Activated naive CD4-positive, alpha-beta T cell treated with anti-CD3 and anti-CD28 coated beads, Interleukin-2, amount 50 U/mL, for 72 hours (primary cell): ENCODE measurements at regions not wholly inside any gene's neighbourhood (a gene's known extent, or its start where the extent isn't known, plus 50 kb on each side); places are given as distances from the start of the nearest gene placed in this dataset.
"Not testable (repeated sequence)": the region's sequence is repeated elsewhere in the genome, so short reads cannot be mapped to it uniquely, and the experiment has no call there.

Source experiments
- ATAC-seq, 2 donors: fragments of 150-1000 bp; cut with Tn5 transposase; 2 replicates each; pipeline ENCODE4 v1.10.0; 2021; ENCODE audit warnings: mild to moderate bottlenecking in 2 of 2, moderate library complexity in 2 of 2
- DNase-seq, 2 donors: peaks; one replicate each; pipeline ENCODE4 v3.0.0; 2021 to 2022; ENCODE audit warnings: low spot score in 2 of 2
- H3K27ac Mint-ChIP-seq, 2 donors: one replicate each; pipeline ENCODE4 v1.8.0; 2022; ENCODE audit warnings: mild to moderate bottlenecking in 2 of 2, mixed read lengths in 2 of 2
- H3K36me3 Mint-ChIP-seq, 2 donors: one replicate each; pipeline ENCODE4 v1.8.0; 2022; ENCODE audit warnings: mixed read lengths in 2 of 2
- H3K9me3 Mint-ChIP-seq, 2 donors: one replicate each; pipeline ENCODE4 v1.8.0; 2022; ENCODE audit warnings: mixed read lengths in 2 of 2

GRCh38 chr4:189602827-189603226 lies 337.8 kb upstream of the FRG1 start:
- not testable (repeated sequence) for H3K36me3 Mint-ChIP-seq, DNase-seq, H3K9me3 Mint-ChIP-seq, H3K27ac Mint-ChIP-seq, ATAC-seq

- not testable (repeated sequence) for DNase-seq, H3K27ac Mint-ChIP-seq, ATAC-seq, H3K9me3 Mint-ChIP-seq, H3K36me3 Mint-ChIP-seq
Measured at GRCh38 chr4:189610571-189610970, 330.1 kb upstream of the FRG1 start.

- H3K36me3 Mint-ChIP-seq: peaks cover 0 to 6% of the 10 kb centered on the region in 2 donors
- DNase-seq: no peak
- ATAC-seq: no peak
- H3K9me3 Mint-ChIP-seq: peaks cover 3 to 9% of the 10 kb centered on the region in 2 donors
- no peak overlapping the region for H3K27ac Mint-ChIP-seq
Measured at GRCh38 chr4:189613207-189613606, 327.5 kb upstream of the FRG1 start.

GRCh38 chr4:189615217-189615663 lies 325.4 kb upstream of the FRG1 start:
- DNase-seq: no peak
- Mint-ChIP-seq H3K36me3 (peaks cover 0 to 6% of the 10 kb centered on the region in 2 donors), H3K9me3 (peaks cover 3 to 9% of the 10 kb centered on the region in 2 donors), H3K27ac (no peak overlapping the region)
- no peak for ATAC-seq

GRCh38 chr4:189617741-189618140 lies 322.9 kb upstream of the FRG1 start:
- not testable (repeated sequence) for ATAC-seq, H3K9me3 Mint-ChIP-seq, H3K27ac Mint-ChIP-seq, H3K36me3 Mint-ChIP-seq, DNase-seq

- DNase-seq, H3K27ac Mint-ChIP-seq, H3K9me3 Mint-ChIP-seq, H3K36me3 Mint-ChIP-seq, ATAC-seq: not testable (repeated sequence)
Measured at GRCh38 chr4:189619441-189620250, 321.0 kb upstream of the FRG1 start.

GRCh38 chr4:189622574-189622973 lies 318.1 kb upstream of the FRG1 start:
- ATAC-seq: peak in 1 of 2 donors; percentile 63
- DNase-seq, H3K36me3 Mint-ChIP-seq, H3K27ac Mint-ChIP-seq, H3K9me3 Mint-ChIP-seq: not testable (repeated sequence)

GRCh38 chr4:189627041-189627440 lies 313.6 kb upstream of the FRG1 start:
- DNase-seq, H3K36me3 Mint-ChIP-seq, ATAC-seq, H3K9me3 Mint-ChIP-seq, H3K27ac Mint-ChIP-seq: not testable (repeated sequence)

GRCh38 chr4:189629733-189630132 lies 310.9 kb upstream of the FRG1 start:
- H3K9me3 Mint-ChIP-seq, H3K27ac Mint-ChIP-seq, ATAC-seq, DNase-seq: not testable (repeated sequence)
- peaks cover 0 to 16% of the 10 kb centered on the region in 2 donors for H3K36me3 Mint-ChIP-seq

- ATAC-seq (peak; percentile 86 to 100), DNase-seq (peak in 1 of 2 donors; percentile 3)
- not testable (repeated sequence) for H3K27ac Mint-ChIP-seq
- peaks cover 0 to 16% of the 10 kb centered on the region in 2 donors for H3K36me3 Mint-ChIP-seq
- H3K9me3 Mint-ChIP-seq: peaks cover 5 to 10% of the 10 kb centered on the region in 2 donors
Measured at GRCh38 chr4:189630913-189631567, 309.6 kb upstream of the FRG1 start.

GRCh38 chr4:189631568-189631916 lies 309.1 kb upstream of the FRG1 start:
- Mint-ChIP-seq H3K27ac (peak overlapping the region in 1 of 2 donors; percentile 93), H3K9me3 (peaks cover 5 to 10% of the 10 kb centered on the region in 2 donors), H3K36me3 (peaks cover 0 to 16% of the 10 kb centered on the region in 2 donors)
- not testable (repeated sequence) for DNase-seq, ATAC-seq

- not testable (repeated sequence) for DNase-seq, H3K9me3 Mint-ChIP-seq, ATAC-seq, H3K36me3 Mint-ChIP-seq, H3K27ac Mint-ChIP-seq
Measured at GRCh38 chr4:189650436-189650835, 290.2 kb upstream of the FRG1 start.

GRCh38 chr4:189653130-189653653 lies 287.5 kb upstream of the FRG1 start:
- DNase-seq, H3K27ac Mint-ChIP-seq, H3K9me3 Mint-ChIP-seq, ATAC-seq, H3K36me3 Mint-ChIP-seq: not testable (repeated sequence)

- H3K9me3 Mint-ChIP-seq, DNase-seq, H3K36me3 Mint-ChIP-seq, ATAC-seq, H3K27ac Mint-ChIP-seq: not testable (repeated sequence)
Measured at GRCh38 chr4:189653983-189654382, 286.7 kb upstream of the FRG1 start.

- H3K27ac Mint-ChIP-seq, H3K36me3 Mint-ChIP-seq, DNase-seq, ATAC-seq, H3K9me3 Mint-ChIP-seq: not testable (repeated sequence)
Measured at GRCh38 chr4:189654396-189654795, 286.3 kb upstream of the FRG1 start.

GRCh38 chr4:189655817-189656216 lies 284.9 kb upstream of the FRG1 start:
- not testable (repeated sequence) for H3K27ac Mint-ChIP-seq, DNase-seq, H3K36me3 Mint-ChIP-seq, ATAC-seq, H3K9me3 Mint-ChIP-seq

GRCh38 chr4:189656641-189657040 lies 284.0 kb upstream of the FRG1 start:
- H3K27ac Mint-ChIP-seq: no peak overlapping the region
- no peak for ATAC-seq
- DNase-seq: no peak
- H3K9me3 Mint-ChIP-seq: peaks cover 0 to 3% of the 10 kb centered on the region in 2 donors
- no peaks in the 10 kb centered on the region for H3K36me3 Mint-ChIP-seq
